Panc1 (cell line): ENCODE measurements at regions not wholly inside any gene's neighbourhood (a gene's known extent, or its start where the extent isn't known, plus 50 kb on each side); places are given as distances from the start of the nearest gene placed in this dataset.

Experiments used
- ATAC-seq: fragments of 200-7000 bp; cut with Tn5 transposase; 2 replicates; pipeline ENCODE4 v1.9.1; 2020; ENCODE audit warnings: mild to moderate bottlenecking, moderate library complexity
- BruUV-seq: library from RNA; stranded (reverse); fragments of 400-500 nt; replicated peaks from 2 replicates; lab custom pipeline; 2021; lab: Mats Ljungman, UMichigan
- CTCF ChIA-PET: fragments of 300-600 bp; sonication (Branson Sonifier 250); formaldehyde crosslinking; loops from one replicate; lab custom pipeline; 2022; ENCODE audit warnings: antibody characterized with exemption; lab: Charles Lee
- POLR2A ChIA-PET: fragments of 300-600 bp; sonication (Branson Sonifier 250); formaldehyde crosslinking; loops from one replicate; lab custom pipeline; 2022; ENCODE audit warnings: antibody characterized with exemption; lab: Charles Lee
- DNase-seq: peaks from one replicate; pipeline ENCODE4 v3.0.0-alpha.2; 2010; ENCODE audit warnings: low read depth, low spot score
- H3K27ac ChIP-seq: 2 replicates; pipeline ENCODE4 v1.5.1; 2011; ENCODE audit warnings: mild to moderate bottlenecking, low read length, inconsistent platforms
- H3K27me3 ChIP-seq: fragments of 200-500 bp; sonication (Bioruptor generic); 2 replicates; pipeline ENCODE4 v1.6.0; 2014; ENCODE audit warnings: low read length, inconsistent platforms; ENCODE audit not compliant: control insufficient read depth, insufficient read depth
- H3K36me3 ChIP-seq: fragments of 200-500 bp; sonication (Bioruptor generic); 2 replicates; pipeline ENCODE4 v1.5.1; 2014; ENCODE audit warnings: inconsistent platforms, mild to moderate bottlenecking, low read length, moderate library complexity; ENCODE audit not compliant: control insufficient read depth, insufficient read depth
- H3K4me1 ChIP-seq: 2 replicates; pipeline ENCODE4 v1.5.1; 2011; ENCODE audit warnings: inconsistent platforms, mild to moderate bottlenecking, low read length, moderate library complexity; ENCODE audit not compliant: control insufficient read depth, insufficient read depth
- H3K4me3 ChIP-seq, 2 experiments: 2 replicates each; pipeline ENCODE4 v1.5.1; 2011 to 2012; ENCODE audit warnings: low read depth in 2 of 2, low read length in 2 of 2, mild to moderate bottlenecking in 2 of 2, inconsistent platforms in 1 of 2, moderate library complexity in 1 of 2
- H3K9me3 ChIP-seq: fragments of 200-500 bp; sonication (Bioruptor generic); 2 replicates; pipeline ENCODE4 v1.5.1; 2014; ENCODE audit warnings: low read depth, mild to moderate bottlenecking, inconsistent platforms, low read length, moderate library complexity; ENCODE audit not compliant: control insufficient read depth, insufficient read depth
- CTCF ChIP-seq: fragments of 450-650 bp; IDR thresholded peaks from 2 replicates; pipeline ENCODE4 v1.5.1; 2017; ENCODE audit warnings: mild to moderate bottlenecking
- POLR2AphosphoS5 ChIP-seq: IDR thresholded peaks from 2 replicates; pipeline ENCODE4 v1.6.1; 2012; ENCODE audit warnings: mild to moderate bottlenecking, low read depth, low read length, moderate library complexity
- SIN3A ChIP-seq: IDR thresholded peaks from 2 replicates; pipeline ENCODE4 v1.6.1; 2012; ENCODE audit warnings: low read depth, mild to moderate bottlenecking, low read length, moderate library complexity, borderline replicate concordance; ENCODE audit not compliant: insufficient read depth
- TCF7L2 ChIP-seq: IDR thresholded peaks from 2 replicates; pipeline ENCODE4 v1.6.1; 2011; ENCODE audit warnings: mild to moderate bottlenecking, low read depth, low read length, inconsistent platforms
- in situ Hi-C: cut with HindIII; loops from 2 replicates; pipeline ENCODE4 v1.10.0; 2016; ENCODE audit warnings: low sequenced_read_pairs, low pct_unique_long_range_greater_than_20kb
- intact Hi-C: fragments of 100-400 bp; cut with micrococcal nuclease; formaldehyde crosslinking; loops from one replicate; pipeline ENCODE4 v1.10.0; 2022; ENCODE audit not compliant: unreplicated experiment
- TF ChIP-seq, protein P1 (sequence below), 2 experiments: IDR thresholded peaks; 2 replicates each; pipeline ENCODE4 v1.6.1; 2011 to 2012; ENCODE audit warnings: low read depth in 2 of 2, control low read depth in 1 of 2, low read length in 1 of 2, mild to moderate bottlenecking in 1 of 2, moderate library complexity in 1 of 2; ENCODE audit not compliant: insufficient read depth in 1 of 2

DNA sequence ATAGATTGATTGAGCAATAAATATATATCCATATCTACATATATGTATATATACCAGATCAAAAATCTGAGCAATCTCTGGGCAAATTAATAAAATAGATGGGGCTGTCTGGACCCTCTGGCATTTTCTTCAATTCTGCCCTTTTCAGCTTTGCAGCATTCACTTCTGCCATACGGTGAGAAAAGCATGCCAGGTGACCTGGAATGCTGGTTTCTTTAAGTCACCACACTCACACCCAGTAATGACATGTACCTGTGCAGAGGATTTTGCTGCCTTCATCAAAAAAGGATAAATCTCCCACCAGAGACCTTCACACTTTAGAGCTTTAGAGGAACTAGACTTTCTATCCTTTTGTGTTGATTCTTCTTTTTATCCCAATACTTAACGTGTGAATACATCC, 223.2 kb upstream of the NFIA start:
- intact Hi-C loops, result no loop called here
- no peaks in the 10 kb centered on the region for H3K9me3 ChIP-seq
- BruUV-seq, result no TSS peak
- no peak overlapping the region for H3K27ac ChIP-seq
- H3K4me3 ChIP-seq, result no peak overlapping the region
- H3K36me3 ChIP-seq, result no peaks in the 10 kb centered on the region
- H3K27me3 ChIP-seq, result peaks cover 9% of the 10 kb centered on the region; the same call in 1 of the 2 replicates
- ATAC-seq, result no peak
- TF ChIP-seq SIN3A, result no peak
- no peak for TF ChIP-seq CTCF
- no peak for TF ChIP-seq TCF7L2
- TF ChIP-seq, protein P1, sequence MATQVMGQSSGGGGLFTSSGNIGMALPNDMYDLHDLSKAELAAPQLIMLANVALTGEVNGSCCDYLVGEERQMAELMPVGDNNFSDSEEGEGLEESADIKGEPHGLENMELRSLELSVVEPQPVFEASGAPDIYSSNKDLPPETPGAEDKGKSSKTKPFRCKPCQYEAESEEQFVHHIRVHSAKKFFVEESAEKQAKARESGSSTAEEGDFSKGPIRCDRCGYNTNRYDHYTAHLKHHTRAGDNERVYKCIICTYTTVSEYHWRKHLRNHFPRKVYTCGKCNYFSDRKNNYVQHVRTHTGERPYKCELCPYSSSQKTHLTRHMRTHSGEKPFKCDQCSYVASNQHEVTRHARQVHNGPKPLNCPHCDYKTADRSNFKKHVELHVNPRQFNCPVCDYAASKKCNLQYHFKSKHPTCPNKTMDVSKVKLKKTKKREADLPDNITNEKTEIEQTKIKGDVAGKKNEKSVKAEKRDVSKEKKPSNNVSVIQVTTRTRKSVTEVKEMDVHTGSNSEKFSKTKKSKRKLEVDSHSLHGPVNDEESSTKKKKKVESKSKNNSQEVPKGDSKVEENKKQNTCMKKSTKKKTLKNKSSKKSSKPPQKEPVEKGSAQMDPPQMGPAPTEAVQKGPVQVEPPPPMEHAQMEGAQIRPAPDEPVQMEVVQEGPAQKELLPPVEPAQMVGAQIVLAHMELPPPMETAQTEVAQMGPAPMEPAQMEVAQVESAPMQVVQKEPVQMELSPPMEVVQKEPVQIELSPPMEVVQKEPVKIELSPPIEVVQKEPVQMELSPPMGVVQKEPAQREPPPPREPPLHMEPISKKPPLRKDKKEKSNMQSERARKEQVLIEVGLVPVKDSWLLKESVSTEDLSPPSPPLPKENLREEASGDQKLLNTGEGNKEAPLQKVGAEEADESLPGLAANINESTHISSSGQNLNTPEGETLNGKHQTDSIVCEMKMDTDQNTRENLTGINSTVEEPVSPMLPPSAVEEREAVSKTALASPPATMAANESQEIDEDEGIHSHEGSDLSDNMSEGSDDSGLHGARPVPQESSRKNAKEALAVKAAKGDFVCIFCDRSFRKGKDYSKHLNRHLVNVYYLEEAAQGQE (IDR thresholded peaks at IDR 0.05; ENCODE audit: insufficient read depth in 1 of 2, low read depth in 2 of 2, low read length in 1 of 2), result no peak
- TF ChIP-seq POLR2AphosphoS5, result no peak
- DNase-seq, result no peak
- ChIA-PET CTCF (no interaction called here), POLR2A (no interaction called here)
- H3K4me1 ChIP-seq, result no peaks in the 10 kb centered on the region
- in situ Hi-C loops, result no loop called here

DNA sequence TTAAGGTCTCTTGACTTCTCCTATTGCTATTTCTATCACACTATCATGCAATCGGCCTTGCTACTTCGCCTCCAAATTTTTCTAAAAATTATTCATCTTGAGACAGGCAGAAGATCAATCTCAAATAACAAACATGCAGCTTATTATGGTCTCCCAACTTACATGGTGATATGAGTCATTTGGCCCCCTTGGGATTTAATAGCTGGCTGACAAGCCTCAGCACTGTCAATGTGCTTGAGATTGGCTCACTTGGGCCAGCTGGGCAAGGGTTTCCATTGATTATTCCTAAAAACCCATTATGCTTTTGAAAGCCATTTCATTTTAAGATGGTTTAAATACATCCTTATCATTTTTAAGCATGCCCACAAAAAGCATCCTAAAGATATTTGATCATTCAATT, 224.5 kb upstream of the NFIA start:
- H3K4me1 ChIP-seq, result no peaks in the 10 kb centered on the region
- no peak overlapping the region for H3K4me3 ChIP-seq
- DNase-seq (no peak), ATAC-seq (no peak)
- TF ChIP-seq POLR2AphosphoS5 (no peak), CTCF (no peak), TCF7L2 (no peak), SIN3A (no peak)
- TF ChIP-seq, protein P1 (IDR thresholded peaks at IDR 0.05; ENCODE audit: insufficient read depth in 1 of 2, low read depth in 2 of 2, low read length in 1 of 2), result no peak
- BruUV-seq, result no TSS peak
- H3K27me3 ChIP-seq, result peaks cover under 1% of the 10 kb centered on the region; the same call in 1 of the 2 replicates
- ChIA-PET POLR2A (no interaction called here), CTCF (interaction anchor here (0.5 to 1.0 kb wide), 2 partner anchors 10 to 1211 kb away, joined by 3 to 4 read pairs; no protein-coding TSS in a partner anchor)
- no peaks in the 10 kb centered on the region for H3K36me3 ChIP-seq
- H3K9me3 ChIP-seq, result no peaks in the 10 kb centered on the region
- intact Hi-C loops, result no loop called here
- no peak overlapping the region for H3K27ac ChIP-seq
- in situ Hi-C loops, result no loop called here
